Activated CD4-positive, alpha-beta memory T cell treated with anti-CD3 and anti-CD28 coated beads, Interleukin-2, amount 10 ng/mL, durations not matched to agents 7 days and 5 days (primary cell): ENCODE measurements at regions not wholly inside any gene's neighbourhood (a gene's known extent, or its start where the extent isn't known, plus 50 kb on each side); places are given as distances from the start of the nearest gene placed in this dataset.

Experiments
- CTCF ChIA-PET: fragments of 350-600 bp; sonication (Branson Sonifier 250); formaldehyde crosslinking; loops from one replicate; lab custom pipeline; 2021; ENCODE audit warnings: antibody characterized with exemption, inconsistent platforms; lab: Charles Lee
- POLR2A ChIA-PET: fragments of 350-600 bp; sonication (Branson Sonifier 250); formaldehyde crosslinking; loops from one replicate; lab custom pipeline; 2021; ENCODE audit warnings: antibody characterized with exemption; lab: Charles Lee
- DNase-seq: peaks from one replicate; pipeline ENCODE4 v3.0.0-alpha.2; 2020
- H3K27ac Mint-ChIP-seq: one replicate; pipeline ENCODE4 v1.8.0; 2021; ENCODE audit warnings: mild to moderate bottlenecking, mixed read lengths
- H3K27me3 Mint-ChIP-seq: one replicate; pipeline ENCODE4 v1.8.0; 2021; ENCODE audit warnings: mixed read lengths
- H3K36me3 Mint-ChIP-seq: one replicate; pipeline ENCODE4 v1.8.0; 2021; ENCODE audit warnings: low read depth, mixed read lengths
- H3K4me1 Mint-ChIP-seq: one replicate; pipeline ENCODE4 v1.8.0; 2021; ENCODE audit warnings: mixed read lengths
- H3K4me3 Mint-ChIP-seq: one replicate; pipeline ENCODE4 v1.8.0; 2021; ENCODE audit warnings: mild to moderate bottlenecking, mixed read lengths
- H3K9me3 Mint-ChIP-seq: one replicate; pipeline ENCODE4 v1.8.0; 2021; ENCODE audit warnings: mixed read lengths

DNA sequence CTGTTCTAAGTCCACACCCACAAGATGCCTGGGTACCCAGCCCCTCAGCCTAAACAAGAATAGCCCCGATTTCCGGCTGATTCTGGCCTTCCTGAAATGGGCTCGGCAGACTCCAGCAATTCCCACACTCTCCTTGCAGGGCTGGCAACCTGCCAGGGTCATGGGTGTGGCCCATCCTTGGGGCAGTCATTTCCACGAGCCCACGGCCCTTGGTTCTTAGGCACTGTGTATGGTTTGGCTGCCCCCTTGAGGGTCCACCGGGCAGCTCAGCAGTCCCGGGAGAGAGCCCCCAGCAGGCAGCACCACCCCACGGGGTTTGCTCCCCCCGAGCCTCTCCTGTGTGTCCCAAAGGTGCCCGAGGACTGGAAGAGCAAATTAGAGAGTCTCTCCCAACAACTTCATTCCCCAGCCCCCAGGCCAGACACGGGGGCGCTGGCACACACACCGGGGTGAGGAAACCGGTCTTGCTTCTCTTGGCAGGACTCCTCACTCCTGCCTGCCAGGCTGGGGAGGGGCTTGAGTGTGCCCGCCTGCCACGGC, 142.2 kb downstream of the EMX2 start:
- ChIA-PET CTCF (no interaction called here), POLR2A (no interaction called here)
- no peak overlapping the region for H3K4me3 Mint-ChIP-seq
- H3K9me3 Mint-ChIP-seq, result no peaks in the 10 kb centered on the region
- no peaks in the 10 kb centered on the region for H3K36me3 Mint-ChIP-seq
- no peaks in the 10 kb centered on the region for H3K27me3 Mint-ChIP-seq
- no peak for DNase-seq
- no peak overlapping the region for H3K27ac Mint-ChIP-seq
- no peaks in the 10 kb centered on the region for H3K4me1 Mint-ChIP-seq

DNA sequence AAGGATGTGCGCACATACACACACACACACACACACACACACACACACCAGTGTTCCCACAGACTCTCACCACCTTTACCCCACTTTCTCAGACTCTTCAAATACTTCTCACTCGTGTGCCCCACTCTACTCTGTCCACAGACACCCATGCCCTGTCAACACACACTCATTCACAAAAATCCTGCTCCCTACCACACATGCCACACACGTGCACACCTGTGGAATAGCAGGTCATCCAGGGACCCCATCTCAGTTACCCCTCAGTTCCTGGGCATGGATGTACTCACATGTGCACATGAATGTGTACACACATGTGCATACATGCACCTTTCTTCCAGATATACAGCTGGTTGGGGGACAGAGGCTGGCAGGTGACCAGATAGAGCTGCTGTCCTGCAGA, 142.9 kb downstream of the EMX2 start:
- Mint-ChIP-seq H3K27ac (no peak overlapping the region), H3K4me1 (no peaks in the 10 kb centered on the region), H3K27me3 (no peaks in the 10 kb centered on the region), H3K36me3 (no peaks in the 10 kb centered on the region), H3K9me3 (no peaks in the 10 kb centered on the region), H3K4me3 (no peak overlapping the region)
- POLR2A ChIA-PET, result no interaction called here
- no peak for DNase-seq
- CTCF ChIA-PET, result no interaction called here

DNA sequence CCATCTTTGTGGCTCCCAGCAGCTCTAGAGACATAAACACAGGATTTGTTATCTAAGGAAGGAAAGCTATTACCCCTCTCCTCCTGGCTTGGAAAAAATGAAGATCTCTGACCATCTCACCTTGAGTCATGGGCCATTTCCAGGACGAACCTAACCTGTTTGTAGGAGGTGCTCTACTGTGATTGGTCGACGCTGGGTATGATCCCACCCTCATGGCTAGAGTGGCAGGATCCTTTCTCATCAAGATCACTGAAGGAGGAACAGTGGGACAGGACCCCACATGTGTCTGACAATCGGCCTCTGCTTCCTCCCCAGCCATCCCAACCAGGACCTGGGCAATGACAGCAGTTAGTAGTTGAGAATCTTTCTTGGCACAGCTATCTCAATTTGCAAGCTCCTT, 144.1 kb downstream of the EMX2 start:
- Mint-ChIP-seq H3K4me3 (no peak overlapping the region), H3K27me3 (no peaks in the 10 kb centered on the region), H3K27ac (no peak overlapping the region), H3K9me3 (no peaks in the 10 kb centered on the region), H3K36me3 (no peaks in the 10 kb centered on the region), H3K4me1 (no peaks in the 10 kb centered on the region)
- POLR2A ChIA-PET, result no interaction called here
- CTCF ChIA-PET, result no interaction called here
- DNase-seq, result no peak

DNA sequence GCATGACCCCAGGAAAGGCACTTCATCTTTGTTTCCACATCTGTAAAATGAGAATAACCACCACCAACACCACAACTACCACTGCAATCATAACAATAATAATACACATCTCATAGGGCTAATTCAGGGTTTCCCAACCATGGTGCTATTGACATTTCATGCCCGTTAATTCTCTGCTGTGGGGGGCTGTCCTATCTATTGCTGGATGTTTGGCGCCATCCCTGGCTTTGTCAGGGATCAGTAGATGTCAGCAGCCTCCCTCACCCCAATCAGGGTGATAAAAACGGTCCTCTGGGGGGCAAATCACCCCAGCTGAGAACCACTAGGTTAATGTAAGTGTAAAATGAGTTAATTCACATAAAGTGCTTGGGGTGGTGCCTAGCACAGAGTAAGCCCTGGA, 145.8 kb downstream of the EMX2 start:
- Mint-ChIP-seq H3K9me3 (no peaks in the 10 kb centered on the region), H3K27ac (no peak overlapping the region), H3K27me3 (peaks cover 3% of the 10 kb centered on the region), H3K4me1 (no peaks in the 10 kb centered on the region), H3K36me3 (no peaks in the 10 kb centered on the region), H3K4me3 (no peak overlapping the region)
- ChIA-PET CTCF (no interaction called here), POLR2A (no interaction called here)
- DNase-seq, result no peak

DNA sequence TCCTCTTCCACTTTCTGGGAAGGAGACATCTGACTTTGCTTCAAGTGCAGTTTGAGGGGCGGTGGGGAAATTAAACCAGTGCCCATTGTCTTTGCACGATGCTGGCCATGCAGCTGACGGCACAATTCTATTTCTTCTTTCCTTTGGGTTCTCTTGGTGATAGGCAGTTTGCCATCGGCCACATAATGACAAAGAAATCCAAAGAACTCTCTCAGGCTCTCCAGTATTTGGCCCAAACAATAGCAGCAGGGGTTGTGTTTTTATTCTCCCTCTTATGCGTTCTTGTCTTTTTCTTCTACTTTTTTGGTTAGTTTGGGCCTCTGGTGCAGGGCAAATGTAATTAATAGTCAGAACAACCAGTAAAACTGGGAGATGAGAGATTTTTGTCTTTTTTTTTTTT, 147.0 kb downstream of the EMX2 start:
- DNase-seq, result no peak
- H3K4me1 Mint-ChIP-seq, result no peaks in the 10 kb centered on the region
- POLR2A ChIA-PET, result no interaction called here
- H3K9me3 Mint-ChIP-seq, result no peaks in the 10 kb centered on the region
- CTCF ChIA-PET, result no interaction called here
- no peak overlapping the region for H3K4me3 Mint-ChIP-seq
- no peaks in the 10 kb centered on the region for H3K36me3 Mint-ChIP-seq
- H3K27ac Mint-ChIP-seq, result no peak overlapping the region
- H3K27me3 Mint-ChIP-seq, result peaks cover 3% of the 10 kb centered on the region

DNA sequence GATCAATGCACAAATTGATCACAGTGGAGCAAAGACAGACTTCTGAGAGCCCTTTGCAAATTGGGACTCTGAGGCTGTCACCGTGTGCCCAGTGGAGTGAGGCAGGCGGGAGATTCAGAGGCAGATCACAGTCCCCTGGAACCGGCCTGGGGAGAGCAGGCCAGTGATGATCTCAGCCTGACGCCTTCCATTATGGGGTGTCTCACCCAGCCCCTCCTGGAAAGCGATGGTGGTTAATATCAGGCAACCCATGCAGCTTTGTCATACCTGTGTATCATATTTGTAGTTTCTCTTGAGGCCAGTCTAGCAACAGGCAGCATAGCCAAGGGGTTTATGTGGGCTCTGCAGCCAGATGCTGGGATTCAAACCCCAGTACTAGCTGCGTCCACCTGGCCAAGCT, 147.8 kb downstream of the EMX2 start:
- Mint-ChIP-seq H3K36me3 (no peaks in the 10 kb centered on the region), H3K27ac (no peak overlapping the region), H3K9me3 (no peaks in the 10 kb centered on the region), H3K4me3 (no peak overlapping the region), H3K27me3 (peaks cover 3% of the 10 kb centered on the region), H3K4me1 (no peaks in the 10 kb centered on the region)
- ChIA-PET POLR2A (no interaction called here), CTCF (no interaction called here)
- DNase-seq, result no peak

DNA sequence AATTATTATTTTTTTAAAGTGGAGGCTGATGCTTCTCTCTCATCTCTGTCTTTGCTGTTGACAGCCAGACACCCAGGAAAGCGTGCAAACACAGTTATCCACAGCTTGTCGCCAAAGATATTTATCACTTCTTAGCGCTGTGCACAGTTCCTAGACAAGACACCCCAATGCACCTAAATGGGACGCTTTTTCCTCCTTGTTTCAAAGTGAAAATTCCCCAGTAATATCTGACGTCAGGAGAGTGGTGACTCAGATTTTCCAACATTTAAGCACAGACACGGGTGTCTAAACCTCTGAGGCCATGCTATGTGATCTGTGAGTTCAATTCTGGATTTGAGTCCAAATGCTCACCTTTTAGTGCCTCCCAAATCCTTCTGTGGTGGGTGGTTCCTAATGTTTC, 151.6 kb downstream of the EMX2 start:
- no peaks in the 10 kb centered on the region for H3K4me1 Mint-ChIP-seq

DNA sequence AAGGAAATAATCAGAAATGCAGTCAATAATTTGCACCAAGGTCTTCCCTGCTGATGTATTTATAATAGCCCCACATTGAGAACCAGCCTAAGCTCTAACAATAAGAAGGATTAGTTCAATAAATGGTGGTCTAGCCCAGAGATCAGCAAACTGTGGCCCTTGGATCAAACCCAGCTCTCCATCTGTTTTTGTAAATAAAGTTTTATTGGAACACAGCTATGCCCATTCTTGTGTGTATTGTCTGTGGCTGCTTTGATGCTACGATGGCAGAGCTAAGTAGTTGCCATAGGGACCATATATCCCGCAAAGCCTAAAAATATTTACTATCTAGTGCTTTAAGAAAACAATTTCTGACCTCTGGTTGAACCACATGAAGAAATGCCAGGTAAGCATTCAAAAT, 154.9 kb downstream of the EMX2 start:
- H3K9me3 Mint-ChIP-seq, result no peaks in the 10 kb centered on the region
- H3K4me3 Mint-ChIP-seq, result no peak overlapping the region
- peaks cover 3% of the 10 kb centered on the region for H3K27me3 Mint-ChIP-seq
- no peaks in the 10 kb centered on the region for H3K36me3 Mint-ChIP-seq
- POLR2A ChIA-PET, result no interaction called here
- no peak overlapping the region for H3K27ac Mint-ChIP-seq
- CTCF ChIA-PET, result no interaction called here
- H3K4me1 Mint-ChIP-seq, result no peaks in the 10 kb centered on the region
- no peak for DNase-seq

More for the DNA sequence above, 151.6 kb downstream of the EMX2 start:
- H3K27ac Mint-ChIP-seq, result no peak overlapping the region
- no peaks in the 10 kb centered on the region for H3K9me3 Mint-ChIP-seq
- ChIA-PET POLR2A (no interaction called here), CTCF (no interaction called here)
- no peak overlapping the region for H3K4me3 Mint-ChIP-seq
- peaks cover 3% of the 10 kb centered on the region for H3K27me3 Mint-ChIP-seq
- DNase-seq, result no peak
- H3K36me3 Mint-ChIP-seq, result no peaks in the 10 kb centered on the region

DNA sequence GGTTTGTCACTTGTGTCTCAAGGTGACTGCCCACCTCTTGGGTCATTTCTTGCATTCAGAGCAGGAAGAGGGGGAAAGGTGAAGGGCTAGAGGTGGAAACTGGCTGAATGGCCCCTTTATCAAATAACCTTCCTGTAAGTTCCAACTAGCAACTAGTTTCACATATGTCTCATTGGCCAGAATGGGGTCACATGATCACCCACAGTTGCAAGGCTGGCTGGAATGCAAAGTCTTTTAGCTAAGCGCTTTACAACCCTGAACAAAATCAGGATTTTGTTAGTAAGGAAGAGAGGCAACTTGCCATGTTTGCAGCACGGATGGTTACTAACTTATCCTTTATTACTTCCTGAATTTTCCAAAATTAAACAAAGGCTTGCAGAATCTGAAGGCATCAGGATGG, 156.3 kb downstream of the EMX2 start:
- no peaks in the 10 kb centered on the region for H3K27me3 Mint-ChIP-seq
- H3K36me3 Mint-ChIP-seq, result no peaks in the 10 kb centered on the region
- no peaks in the 10 kb centered on the region for H3K9me3 Mint-ChIP-seq
- H3K4me1 Mint-ChIP-seq, result no peaks in the 10 kb centered on the region
- H3K4me3 Mint-ChIP-seq, result no peak overlapping the region
- CTCF ChIA-PET, result no interaction called here
- no peak overlapping the region for H3K27ac Mint-ChIP-seq
- DNase-seq, result no peak
- POLR2A ChIA-PET, result no interaction called here

DNA sequence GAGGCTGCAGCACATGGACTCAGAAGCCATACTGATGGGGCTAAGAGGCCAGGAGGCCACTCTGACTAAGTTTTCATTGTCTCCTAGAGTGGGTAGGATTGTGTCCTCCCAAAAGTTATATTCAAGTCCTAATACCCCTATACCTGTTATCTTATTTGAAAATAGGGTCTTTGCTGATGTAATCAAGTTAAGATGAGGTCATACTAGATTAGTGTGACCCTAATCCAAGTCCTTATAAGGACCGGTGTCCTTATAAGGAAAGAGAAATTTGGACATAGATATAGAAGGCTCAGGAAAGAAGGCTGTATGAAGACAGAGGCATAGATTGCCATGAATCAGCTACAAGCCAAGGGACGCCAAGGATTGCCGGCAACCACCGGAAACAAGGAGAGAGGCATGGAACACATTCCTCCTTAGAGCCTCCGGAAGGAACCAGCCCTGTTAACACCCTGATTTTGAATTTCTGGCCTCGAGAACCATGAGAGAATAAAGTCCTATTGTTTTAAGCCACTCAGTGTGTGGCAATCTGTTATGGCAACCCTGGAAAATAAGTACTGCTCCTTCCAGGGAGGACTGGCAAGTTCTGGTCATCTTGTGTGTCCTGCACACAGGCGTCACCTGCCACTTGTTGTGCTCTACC, 157.0 kb downstream of the EMX2 start:
- ChIA-PET CTCF (no interaction called here), POLR2A (no interaction called here)
- H3K9me3 Mint-ChIP-seq, result no peaks in the 10 kb centered on the region
- no peaks in the 10 kb centered on the region for H3K27me3 Mint-ChIP-seq
- no peaks in the 10 kb centered on the region for H3K4me1 Mint-ChIP-seq
- no peak for DNase-seq
- no peak overlapping the region for H3K27ac Mint-ChIP-seq
- no peaks in the 10 kb centered on the region for H3K36me3 Mint-ChIP-seq
- H3K4me3 Mint-ChIP-seq, result no peak overlapping the region

DNA sequence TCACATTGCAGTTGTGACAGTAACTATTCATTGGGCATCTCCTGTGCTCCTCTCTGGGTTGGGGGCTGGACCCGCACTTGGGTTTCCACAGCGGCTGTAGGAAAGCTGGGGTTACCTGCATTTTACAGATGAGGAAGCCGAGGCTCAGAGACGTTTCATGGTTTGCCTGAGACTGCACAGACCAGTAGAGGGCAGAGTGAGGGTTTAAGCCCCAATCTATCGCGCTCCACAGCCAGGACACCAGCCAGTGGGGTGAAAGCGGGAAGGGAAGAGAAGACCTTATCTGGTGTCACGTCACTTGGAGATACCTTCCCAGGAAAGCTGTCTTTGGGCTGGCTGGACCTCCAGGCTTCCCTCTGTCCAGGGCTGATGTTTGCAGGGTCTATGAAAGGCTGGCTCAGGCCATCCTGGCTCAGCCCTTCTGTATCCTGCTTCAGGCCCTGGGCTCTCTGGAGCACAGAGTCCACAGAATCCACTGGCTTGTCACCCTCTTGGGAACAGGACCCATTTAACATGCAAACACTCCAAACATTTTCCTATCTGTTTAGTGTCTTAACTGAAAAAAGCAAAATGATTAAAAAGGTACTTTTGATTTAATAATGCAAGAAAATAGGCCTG, 167.7 kb downstream of the EMX2 start:
- Mint-ChIP-seq H3K36me3 (no peaks in the 10 kb centered on the region), H3K27me3 (no peaks in the 10 kb centered on the region), H3K9me3 (no peaks in the 10 kb centered on the region), H3K4me3 (no peak overlapping the region), H3K4me1 (no peaks in the 10 kb centered on the region), H3K27ac (no peak overlapping the region)
- POLR2A ChIA-PET, result no interaction called here
- no peak for DNase-seq
- CTCF ChIA-PET, result no interaction called here

DNA sequence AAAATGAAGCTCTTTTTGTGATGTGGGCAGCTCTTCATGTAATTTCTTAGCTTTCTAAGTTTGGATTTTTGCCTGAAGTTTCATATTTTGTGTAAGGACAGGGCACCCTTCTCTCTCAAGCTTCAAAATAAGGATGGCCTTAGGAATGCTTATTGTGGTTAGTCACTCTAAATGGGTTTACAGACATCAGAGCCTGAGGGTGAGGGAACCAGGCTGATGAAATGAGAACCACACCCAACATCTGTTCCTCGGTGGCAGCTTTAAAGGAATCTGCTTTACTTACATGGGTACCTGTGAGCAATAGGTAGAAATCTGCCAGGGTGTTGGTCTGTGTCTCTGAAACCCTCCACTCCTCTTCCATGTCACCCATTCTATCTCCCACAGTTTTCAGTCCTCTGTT, 174.3 kb downstream of the EMX2 start:
- POLR2A ChIA-PET, result no interaction called here
- no peaks in the 10 kb centered on the region for H3K36me3 Mint-ChIP-seq
- DNase-seq, result no peak
- CTCF ChIA-PET, result no interaction called here
- no peak overlapping the region for H3K4me3 Mint-ChIP-seq
- H3K4me1 Mint-ChIP-seq, result no peaks in the 10 kb centered on the region
- H3K9me3 Mint-ChIP-seq, result no peaks in the 10 kb centered on the region
- no peak overlapping the region for H3K27ac Mint-ChIP-seq
- no peaks in the 10 kb centered on the region for H3K27me3 Mint-ChIP-seq

DNA sequence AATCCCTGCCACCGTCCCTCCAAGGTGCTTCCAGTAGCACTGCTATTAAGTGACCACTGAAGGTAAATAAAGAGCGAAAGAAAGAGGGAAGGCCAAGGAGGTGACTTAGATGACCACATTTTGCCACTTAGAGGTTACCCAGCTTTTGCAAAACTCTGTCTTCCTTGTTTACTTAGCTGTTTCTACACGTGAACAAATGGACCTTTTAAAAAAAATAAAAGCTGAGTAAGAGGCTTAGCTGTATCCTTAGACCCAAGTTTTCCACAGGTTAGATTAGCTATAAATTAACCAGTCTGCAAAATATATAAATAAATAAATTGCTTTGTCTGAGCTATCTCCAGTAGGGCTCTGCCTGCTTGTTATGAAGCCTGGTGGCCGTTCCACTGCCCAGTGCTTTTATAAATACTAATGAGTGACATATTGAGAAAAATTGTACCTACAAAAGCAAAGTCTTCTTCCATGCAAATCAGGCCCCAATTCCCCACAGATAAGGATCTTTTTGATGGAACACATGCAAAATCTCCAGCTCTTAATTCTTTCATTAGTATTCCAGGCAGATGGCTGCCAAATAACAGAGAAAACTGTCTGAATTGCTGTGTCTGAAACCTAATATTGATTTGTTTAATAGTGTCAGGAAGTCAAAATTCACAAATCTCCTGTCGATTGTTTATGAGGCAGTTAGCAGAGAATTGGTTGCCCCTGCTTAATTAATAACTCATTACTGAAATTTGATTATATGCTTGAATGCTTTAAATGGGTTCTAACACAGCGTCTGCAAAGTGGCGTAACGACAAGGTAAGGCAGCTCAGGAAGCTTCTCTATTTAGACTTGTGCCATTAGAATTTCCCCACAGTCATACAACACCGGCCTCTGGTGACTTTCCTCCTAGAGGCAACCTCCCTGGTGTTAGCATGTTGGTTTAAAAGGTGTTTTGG, 176.7 kb downstream of the EMX2 start:
- CTCF ChIA-PET, result no interaction called here
- Mint-ChIP-seq H3K27ac (no peak overlapping the region), H3K36me3 (no peaks in the 10 kb centered on the region), H3K9me3 (no peaks in the 10 kb centered on the region), H3K27me3 (peaks cover 2% of the 10 kb centered on the region), H3K4me1 (no peaks in the 10 kb centered on the region), H3K4me3 (no peak overlapping the region)
- DNase-seq, result no peak
- POLR2A ChIA-PET, result no interaction called here
